HEK293T (cell line): ENCODE measurements at regions not wholly inside any gene's neighbourhood (a gene's known extent, or its start where the extent isn't known, plus 50 kb on each side); places are given as distances from the start of the nearest gene placed in this dataset.

ENCODE experiments used
- BHLHE40 ChIP-seq: fragments of 450-650 bp; IDR thresholded peaks from 2 replicates; pipeline ENCODE4 v1.6.1; 2016; ENCODE audit warnings: mild to moderate bottlenecking, moderate library complexity, borderline replicate concordance
- CTBP1 ChIP-seq: fragments of 450-650 bp; IDR thresholded peaks from 2 replicates; pipeline ENCODE4 v1.6.1; 2016; ENCODE audit warnings: borderline replicate concordance
- ELF4 ChIP-seq: fragments of 450-650 bp; IDR thresholded peaks from 2 replicates; pipeline ENCODE4 v1.6.1; 2017; ENCODE audit warnings: antibody characterized with exemption
- FOXA1 ChIP-seq: fragments of 450-650 bp; IDR thresholded peaks from 2 replicates; pipeline ENCODE4 v1.6.1; 2016; ENCODE audit warnings: mild to moderate bottlenecking
- FOXK2 ChIP-seq: fragments of 450-650 bp; IDR thresholded peaks from 2 replicates; pipeline ENCODE4 v1.6.1; 2016; ENCODE audit warnings: mild to moderate bottlenecking
- FOXM1 ChIP-seq: fragments of 450-650 bp; IDR thresholded peaks from 2 replicates; pipeline ENCODE4 v1.6.1; 2017; ENCODE audit warnings: mild to moderate bottlenecking, borderline replicate concordance
- LEF1 ChIP-seq: fragments of 450-650 bp; IDR thresholded peaks from 2 replicates; pipeline ENCODE4 v1.6.1; 2017; ENCODE audit warnings: mild to moderate bottlenecking, borderline replicate concordance
- SP1 ChIP-seq: fragments of 450-650 bp; IDR thresholded peaks from 2 replicates; pipeline ENCODE4 v1.6.1; 2017
- SUZ12 ChIP-seq: fragments of 450-650 bp; IDR thresholded peaks from 2 replicates; pipeline ENCODE4 v1.6.1; 2016; ENCODE audit warnings: mild to moderate bottlenecking
- TARDBP ChIP-seq: fragments of 450-650 bp; IDR thresholded peaks from 2 replicates; pipeline ENCODE4 v1.6.1; 2016

- no peak for TF ChIP-seq FOXK2
- TF ChIP-seq ELF4, result no peak
- TF ChIP-seq TARDBP, result no peak
- no peak for TF ChIP-seq BHLHE40
- no peak for TF ChIP-seq LEF1
- no peak for TF ChIP-seq FOXA1
- TF ChIP-seq FOXM1, result no peak
- no peak for TF ChIP-seq SUZ12
- no peak for TF ChIP-seq CTBP1
- no peak for TF ChIP-seq SP1
Measured at GRCh38 chr6:132082421-132082820, 131.2 kb upstream of the CCN2 start.
